ENCODE measurements at regions not wholly inside any gene's neighbourhood (a gene's known extent, or its start where the extent isn't known, plus 50 kb on each side); places are given as distances from the start of the nearest gene placed in this dataset.

- ATAC-seq (no peak), DNase-seq (no peak), FAIRE-seq (no peak)
- Histone ChIP-seq H3K4me3 (no peak overlapping the region), H3K36me3 (no peaks in the 10 kb centered on the region), H3K9me3 (no peaks in the 10 kb centered on the region), H3K4me1 (peaks cover 0 to 7% (median 0%) of the 10 kb centered on the region in 3 donors), H3K27ac (no peak overlapping the region), H3K27me3 (no peaks in the 10 kb centered on the region)
- no peak for TF ChIP-seq CTCF (IDR thresholded peaks at IDR 0.05)
- intact Hi-C loops (cut with DNase I), result no loop called here
- WGBS, 2 donors, result 74 to 84% methylated on average over 2 of the region's 2 CpGs
Measured at GRCh38 chr4:156576946-156577345, 394.7 kb downstream of the PDGFC start.

GRCh38 chr4:156575430-156576073 lies 396.0 kb downstream of the PDGFC start:
- no peak for TF ChIP-seq CTCF (IDR thresholded peaks at IDR 0.05)
- H3K27ac ChIP-seq, result no peak overlapping the region
- ATAC-seq (no peak), FAIRE-seq (no peak), DNase-seq (no peak)
- H3K27me3 ChIP-seq, result no peaks in the 10 kb centered on the region
- no peaks in the 10 kb centered on the region for H3K36me3 ChIP-seq
- no peak overlapping the region for H3K4me3 ChIP-seq
- H3K4me1 ChIP-seq, result no peaks in the 10 kb centered on the region
- H3K9me3 ChIP-seq, result no peaks in the 10 kb centered on the region
- intact Hi-C loops (cut with DNase I), result no loop called here
- WGBS, 2 donors, result 84 to 92% methylated on average over 6 of the region's 6 CpGs

GRCh38 chr4:156571146-156571545 lies 400.5 kb downstream of the PDGFC start:
- TF ChIP-seq CTCF (IDR thresholded peaks at IDR 0.05), result no peak
- 45 to 70% methylated on average over 5 of the region's 5 CpGs for WGBS, 2 donors
- H3K9me3 ChIP-seq, result no peaks in the 10 kb centered on the region
- H3K36me3 ChIP-seq, result no peaks in the 10 kb centered on the region
- no peak for FAIRE-seq
- intact Hi-C loops (cut with DNase I), result no loop called here
- H3K27ac ChIP-seq, result no peak overlapping the region
- no peaks in the 10 kb centered on the region for H3K27me3 ChIP-seq
- DNase-seq, result no peak
- no peaks in the 10 kb centered on the region for H3K4me1 ChIP-seq
- H3K4me3 ChIP-seq, result no peak overlapping the region
- no peak for ATAC-seq

GRCh38 chr4:156569535-156569934 lies 402.1 kb downstream of the PDGFC start:
- DNase-seq (no peak), FAIRE-seq (no peak), ATAC-seq (no peak)
- intact Hi-C loops (cut with DNase I), result no loop called here
- 37 to 70% methylated on average over 2 of the region's 2 CpGs for WGBS, 2 donors
- no peaks in the 10 kb centered on the region for H3K27me3 ChIP-seq
- no peak overlapping the region for H3K27ac ChIP-seq
- no peaks in the 10 kb centered on the region for H3K36me3 ChIP-seq
- no peak for TF ChIP-seq CTCF (IDR thresholded peaks at IDR 0.05)
- no peak overlapping the region for H3K4me3 ChIP-seq
- H3K9me3 ChIP-seq, result no peaks in the 10 kb centered on the region
- no peaks in the 10 kb centered on the region for H3K4me1 ChIP-seq

- intact Hi-C loops (cut with DNase I), result no loop called here
- 58 to 76% methylated on average over 2 of the region's 2 CpGs for WGBS, 2 donors
- H3K27ac ChIP-seq, result no peak overlapping the region
- H3K4me1 ChIP-seq, result no peaks in the 10 kb centered on the region
- ATAC-seq, result no peak
- H3K36me3 ChIP-seq, result no peaks in the 10 kb centered on the region
- no peak for TF ChIP-seq CTCF (IDR thresholded peaks at IDR 0.05)
- no peak for DNase-seq
- no peaks in the 10 kb centered on the region for H3K27me3 ChIP-seq
- no peak for FAIRE-seq
- no peaks in the 10 kb centered on the region for H3K9me3 ChIP-seq
- H3K4me3 ChIP-seq, result no peak overlapping the region
Measured at GRCh38 chr4:156568484-156568883, 403.1 kb downstream of the PDGFC start.
